ENCODE measurements at regions not wholly inside any gene's neighbourhood (a gene's known extent, or its start where the extent isn't known, plus 50 kb on each side); places are given as distances from the start of the nearest gene placed in this dataset.
"Not testable (repeated sequence)": the region's sequence is repeated elsewhere in the genome, so short reads cannot be mapped to it uniquely, and the experiment has no call there.

DNA sequence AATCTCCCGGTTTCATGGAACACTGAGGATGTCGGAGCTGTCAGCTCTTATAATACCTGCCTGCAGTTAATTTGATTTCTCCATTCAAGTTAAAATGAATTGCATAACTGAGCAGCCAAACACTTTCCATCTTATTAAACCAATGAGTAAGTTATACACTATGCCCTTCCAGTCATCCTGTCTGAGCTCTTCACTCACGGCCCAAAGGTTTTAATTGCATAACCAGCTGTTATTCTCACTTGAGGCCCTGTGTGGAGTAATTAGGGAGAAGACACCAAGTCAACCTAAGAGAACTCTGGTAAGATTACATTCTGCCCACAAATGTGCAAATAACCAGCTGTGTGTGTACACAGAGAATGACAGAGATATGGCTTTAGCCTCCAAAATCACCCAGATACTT, 303.5 kb downstream of the TBC1D4 start:
- DNase-seq (ENCODE audit: low read depth in 3 of 3), result no peak

DNA sequence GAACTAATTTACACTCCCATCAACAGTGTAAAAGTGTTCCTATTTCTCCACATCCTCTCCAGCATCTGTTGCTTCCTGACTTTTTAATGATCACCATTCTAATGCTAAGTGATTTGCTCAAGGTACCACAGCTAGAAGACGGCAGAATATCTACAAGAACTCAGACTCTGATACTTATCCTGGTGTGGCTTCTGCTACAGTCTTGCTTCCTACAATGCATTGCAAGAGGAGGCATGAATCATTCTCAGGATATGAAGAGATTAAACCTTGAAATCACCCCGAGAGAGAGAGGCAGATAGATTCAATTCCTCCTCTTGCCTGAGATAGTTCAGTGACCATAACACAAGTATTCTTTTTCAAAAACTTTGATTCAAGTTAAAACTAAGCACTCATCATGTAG, 306.4 kb downstream of the TBC1D4 start:
- DNase-seq (ENCODE audit: low read depth in 3 of 3), result no peak

DNA sequence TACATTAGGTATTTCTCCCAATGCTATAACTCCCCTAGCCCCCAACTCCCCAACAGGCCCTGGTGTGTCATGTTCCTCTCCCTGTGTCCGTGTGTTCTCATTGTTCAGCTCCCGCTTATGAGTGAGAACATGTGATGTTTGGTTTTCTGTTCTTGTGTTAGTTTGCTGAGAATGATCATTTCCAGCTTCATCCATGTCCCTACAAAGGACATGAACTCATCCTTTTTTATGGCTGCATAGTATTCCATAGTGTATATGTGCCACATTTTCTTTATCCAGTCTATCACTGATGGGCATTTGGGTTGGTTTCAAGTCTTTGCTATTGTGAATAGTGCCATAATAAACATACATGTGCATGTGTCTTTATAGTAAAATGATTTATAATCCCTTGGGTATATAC, 306.9 kb downstream of the TBC1D4 start:
- DNase-seq (ENCODE audit: low read depth in 3 of 3), result not testable (repeated sequence)

DNA sequence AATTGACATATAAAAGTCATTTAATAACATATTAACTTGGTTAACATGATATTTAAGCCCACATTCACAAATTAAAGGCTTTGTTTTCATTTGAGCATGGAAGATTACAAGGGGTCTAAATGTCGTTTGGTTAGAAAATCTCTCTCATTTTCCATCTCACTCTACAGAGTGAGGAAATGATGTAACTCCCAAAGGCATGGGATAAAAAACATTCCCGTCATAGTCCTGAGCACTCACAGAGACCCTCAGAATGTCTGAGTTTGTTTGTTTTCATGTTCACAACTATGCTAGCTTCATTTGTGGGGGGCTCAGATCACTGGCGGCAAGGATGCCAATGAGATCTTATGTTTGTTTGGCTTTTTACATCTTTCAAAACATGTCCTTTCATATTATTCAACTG, 307.5 kb downstream of the TBC1D4 start:
- DNase-seq (ENCODE audit: low read depth in 3 of 3), result no peak

DNA sequence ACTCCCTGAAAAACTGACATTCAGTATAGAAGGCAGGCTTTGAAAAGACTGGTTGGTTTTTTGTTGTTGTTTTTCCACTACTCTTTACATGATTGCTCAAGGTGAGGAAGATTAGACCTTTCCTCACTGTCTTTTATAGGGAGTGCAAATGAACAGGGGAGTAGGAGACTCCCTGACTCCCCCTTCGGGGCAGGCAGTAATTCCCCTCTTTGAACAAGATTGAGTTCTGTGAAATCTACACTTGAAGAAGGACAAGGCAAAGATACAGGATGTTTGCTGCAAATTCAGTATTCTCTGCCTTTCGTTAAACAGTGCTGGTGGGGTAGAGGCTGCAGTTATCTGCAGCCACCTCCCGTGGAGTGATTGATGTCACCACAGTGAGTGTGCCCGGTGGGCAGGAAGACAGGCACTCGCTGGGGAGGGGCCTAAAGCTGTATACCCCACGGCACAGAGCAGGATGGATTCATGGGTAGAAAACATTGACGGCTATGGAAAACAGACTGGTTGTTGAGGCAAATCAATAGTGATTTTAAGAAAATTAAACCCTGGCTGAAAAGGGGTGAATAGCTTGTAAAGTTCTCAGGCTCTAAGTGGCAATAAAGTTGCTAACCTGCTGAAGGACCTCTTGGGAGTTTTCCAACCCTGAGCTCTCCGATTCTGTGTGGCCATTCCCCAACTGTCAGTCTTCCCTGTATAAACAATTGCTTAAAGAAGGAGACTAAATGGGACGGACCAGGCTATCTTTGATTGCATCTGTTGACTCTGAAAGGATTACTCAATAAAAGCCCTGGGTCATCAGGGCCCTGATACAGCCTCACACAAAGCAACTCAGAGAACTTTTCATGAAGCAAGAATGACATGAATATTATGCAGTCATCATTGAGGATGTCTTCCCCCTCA, 308.3 kb downstream of the TBC1D4 start:
- DNase-seq (ENCODE audit: low read depth in 3 of 3), result no peak

DNA sequence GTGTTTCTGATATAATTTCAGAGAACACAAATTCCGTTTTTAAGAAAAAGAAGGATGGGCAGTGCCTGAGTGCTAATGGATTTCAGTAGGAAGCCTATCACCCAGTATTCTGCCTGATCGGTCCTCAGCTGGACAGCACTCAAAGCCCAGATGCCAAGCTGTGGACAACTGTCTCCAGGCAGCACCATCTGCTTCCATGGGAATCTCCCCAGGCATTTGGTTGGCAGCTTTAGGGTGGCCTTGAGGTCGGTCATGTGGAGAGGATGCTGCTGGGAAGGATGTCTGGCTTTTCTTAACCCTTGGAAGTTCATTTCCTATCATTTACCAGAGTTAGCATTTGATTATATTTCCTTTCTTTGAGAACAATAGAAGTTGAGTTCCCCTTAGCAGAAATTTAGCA, 311.7 kb downstream of the TBC1D4 start:
- no peak for DNase-seq (ENCODE audit: low read depth in 3 of 3)

DNA sequence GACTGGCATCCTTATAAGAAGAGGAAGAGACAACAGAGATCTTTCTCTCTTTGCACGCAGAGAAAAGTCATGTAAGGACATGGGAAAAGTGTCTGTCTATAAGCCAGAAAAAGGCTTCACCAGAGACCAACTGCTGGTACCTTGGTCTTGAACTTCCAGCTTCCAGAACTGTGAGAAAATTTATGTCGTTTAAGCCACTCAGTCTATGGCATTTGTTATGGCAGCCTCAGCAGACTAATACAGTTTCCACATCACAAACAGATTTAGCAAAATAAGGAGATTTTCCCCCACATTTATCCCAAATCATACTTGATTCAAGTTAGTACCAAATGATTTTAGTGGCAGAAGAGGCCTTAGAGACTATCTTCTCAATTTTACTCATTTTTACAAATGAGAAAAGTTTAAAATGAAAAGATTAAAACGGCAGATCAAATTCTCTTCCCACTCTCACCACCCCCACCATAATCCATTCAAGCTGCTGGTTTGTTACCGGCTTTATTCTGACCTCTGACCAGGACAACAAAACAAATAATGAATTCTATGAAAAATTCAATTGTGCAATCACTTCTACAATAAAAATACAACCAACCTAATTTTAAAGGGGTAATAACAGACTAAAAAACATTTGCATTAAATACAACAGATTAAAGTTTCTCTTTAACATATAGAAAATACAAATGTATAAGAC, 316.3 kb downstream of the TBC1D4 start:
- no peak for DNase-seq (ENCODE audit: low read depth in 3 of 3)

DNA sequence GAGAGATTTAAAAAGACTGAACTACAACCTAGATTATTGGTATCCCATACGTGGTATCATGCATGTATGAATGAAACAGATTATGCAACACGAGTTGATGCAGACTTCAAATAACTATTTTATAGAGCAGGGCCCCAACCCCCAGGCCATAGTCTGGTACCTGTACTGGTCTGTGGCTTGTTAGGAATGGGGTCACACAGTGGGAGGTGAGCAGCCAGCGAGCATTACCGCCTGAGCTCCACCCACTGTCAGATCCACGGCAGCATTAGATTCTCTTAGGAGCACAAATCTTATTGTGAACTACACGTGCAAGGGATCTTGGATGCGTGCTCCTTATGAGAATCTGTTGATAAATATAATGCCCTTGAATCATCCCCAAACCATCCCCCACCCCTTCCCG, 320.2 kb downstream of the TBC1D4 start:
- no peak for DNase-seq (ENCODE audit: low read depth in 3 of 3)

DNA sequence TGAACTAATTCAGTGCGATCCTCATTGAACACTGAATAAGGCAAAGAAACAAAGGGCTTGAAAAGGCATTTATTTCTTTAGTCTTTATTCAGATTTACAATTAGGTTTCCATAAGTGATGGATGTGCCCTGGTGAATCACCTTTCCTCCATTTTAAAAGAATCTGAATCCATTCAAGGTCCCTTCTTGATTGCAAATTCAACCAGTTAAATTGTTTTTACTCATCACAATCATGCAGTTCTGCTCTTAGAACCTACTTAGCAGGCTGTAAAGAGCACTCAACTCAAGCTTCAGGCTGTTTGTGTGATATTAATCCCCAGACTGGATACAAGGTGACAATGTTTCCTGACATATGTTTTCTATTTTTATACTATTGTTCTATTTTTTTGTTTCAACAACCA, 321.0 kb downstream of the TBC1D4 start:
- DNase-seq (ENCODE audit: low read depth in 3 of 3), result no peak

DNA sequence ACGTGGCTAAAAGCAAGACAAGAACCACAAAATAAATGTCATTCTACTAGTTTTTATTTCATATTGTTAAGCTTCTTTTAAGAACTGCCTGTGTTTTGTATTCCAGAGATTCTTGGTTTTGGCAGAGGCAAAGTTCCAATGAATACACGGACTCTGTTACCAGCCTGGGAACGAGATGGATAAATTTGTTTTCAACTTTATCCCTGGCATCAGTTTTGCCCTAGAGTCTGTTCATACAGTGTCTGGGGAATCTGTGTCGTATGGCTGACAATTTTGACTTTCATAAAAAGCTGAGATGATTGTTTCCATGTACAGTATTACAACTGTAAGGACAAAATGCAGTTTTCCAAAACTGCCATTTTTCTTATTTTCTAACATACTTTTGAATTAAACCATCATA, 327.6 kb downstream of the TBC1D4 start:
- no peak for DNase-seq (ENCODE audit: low read depth in 3 of 3)

DNA sequence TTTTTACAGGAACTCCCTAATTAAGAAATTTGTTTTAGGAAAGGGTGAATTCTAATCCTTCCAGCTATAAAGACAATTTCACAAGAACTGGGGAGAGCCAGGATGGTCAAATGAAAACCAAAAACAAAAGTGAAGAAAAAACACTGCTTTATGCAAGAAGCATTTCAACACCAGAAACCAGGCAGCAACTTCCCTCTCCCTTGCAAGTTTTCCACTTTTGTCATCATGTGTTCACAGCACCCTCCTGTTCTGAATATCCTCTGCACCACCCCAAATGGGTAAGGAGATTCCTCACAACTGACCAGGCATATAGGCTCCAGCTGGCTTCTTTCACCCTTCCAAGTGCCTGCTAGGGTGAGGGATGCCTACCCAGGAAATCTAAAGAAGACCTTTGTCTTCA, 328.1 kb downstream of the TBC1D4 start:
- no peak for DNase-seq (ENCODE audit: low read depth in 3 of 3)

DNA sequence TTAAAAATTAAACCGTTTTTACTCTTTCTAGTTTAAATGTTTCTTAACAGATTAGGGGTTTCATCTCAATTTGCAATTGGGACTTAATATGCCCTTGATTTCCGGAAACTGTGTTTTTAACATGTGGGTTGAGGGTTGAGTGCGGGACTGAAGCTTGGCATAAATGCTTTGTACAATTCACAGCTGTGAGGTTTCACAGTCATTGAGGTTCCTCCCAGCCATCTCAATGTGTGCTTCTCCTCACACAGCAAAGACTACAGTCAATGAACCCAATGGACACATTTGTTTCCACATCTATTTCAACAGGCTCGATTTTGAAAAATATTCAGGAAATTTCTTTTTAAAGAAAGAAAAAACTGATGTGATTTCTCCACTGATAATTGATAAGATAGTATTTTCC, 328.6 kb downstream of the TBC1D4 start:
- DNase-seq (ENCODE audit: low read depth in 3 of 3), result no peak

DNA sequence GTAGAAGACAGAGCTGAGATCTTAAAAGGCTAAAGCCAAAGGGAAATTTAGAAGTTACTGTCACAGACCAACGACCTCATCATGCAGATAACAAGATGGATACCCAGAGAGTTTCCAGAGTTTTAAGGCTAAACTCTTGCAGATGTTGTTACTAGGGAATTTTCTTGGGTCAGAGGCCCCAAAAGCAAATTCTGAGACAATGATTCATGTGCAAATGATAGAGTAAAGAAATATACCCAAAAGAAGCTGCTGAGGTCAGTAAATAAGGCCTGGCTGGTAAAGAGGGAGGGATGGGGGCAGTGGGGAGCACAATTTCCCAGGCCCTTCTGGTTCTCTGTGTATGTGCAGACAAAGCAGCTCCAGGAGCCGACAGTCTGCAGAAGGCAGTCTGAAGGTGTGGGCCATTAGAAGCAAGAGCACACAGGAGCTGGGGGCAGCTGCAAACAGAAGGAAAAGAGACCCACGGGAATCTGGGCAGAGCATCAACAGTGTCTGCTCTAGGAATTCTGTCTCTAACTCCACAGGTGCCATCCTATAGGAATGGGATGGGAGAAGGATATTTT, 330.8 kb downstream of the TBC1D4 start:
- DNase-seq (ENCODE audit: low read depth in 3 of 3), result no peak

DNA sequence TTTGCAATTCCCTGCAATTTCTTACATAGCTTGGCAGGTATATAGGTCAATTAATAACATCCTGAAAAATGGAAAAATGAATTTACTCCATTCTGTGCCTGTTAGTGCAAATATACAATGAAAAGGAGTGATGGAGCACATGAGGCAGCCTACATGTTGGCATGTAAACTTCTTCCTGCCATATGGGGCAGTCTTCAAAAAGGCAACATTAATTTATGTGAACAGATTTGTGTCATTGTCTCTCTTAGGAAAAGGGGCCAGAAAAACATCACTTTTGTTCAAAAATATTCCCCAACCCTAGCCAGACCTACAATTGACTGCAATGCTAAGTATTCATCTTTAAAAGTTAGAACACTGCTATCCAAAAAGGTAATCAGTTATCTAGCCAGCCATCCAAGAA, 332.2 kb downstream of the TBC1D4 start:
- DNase-seq (ENCODE audit: low read depth in 3 of 3), result no peak

DNA sequence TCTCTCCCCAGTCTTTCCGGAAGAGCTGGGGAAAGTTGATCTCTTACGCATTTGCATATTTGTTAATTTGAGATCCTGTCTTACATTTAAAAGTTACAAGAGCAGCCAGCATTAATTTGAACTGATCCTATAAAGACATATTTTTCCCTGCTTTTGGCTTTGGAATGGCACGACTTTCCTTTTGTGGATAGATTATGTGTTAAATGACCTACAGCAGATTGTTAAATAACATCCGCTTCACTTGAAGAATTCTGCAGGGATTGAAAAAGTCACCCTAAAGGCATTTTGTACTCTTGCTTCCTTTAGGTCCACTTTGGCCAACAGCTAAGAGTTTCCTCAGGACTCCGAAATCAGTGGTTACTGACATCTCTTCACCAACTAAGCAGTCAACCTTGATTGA, 334.0 kb downstream of the TBC1D4 start:
- no peak for DNase-seq (ENCODE audit: low read depth in 3 of 3)

DNA sequence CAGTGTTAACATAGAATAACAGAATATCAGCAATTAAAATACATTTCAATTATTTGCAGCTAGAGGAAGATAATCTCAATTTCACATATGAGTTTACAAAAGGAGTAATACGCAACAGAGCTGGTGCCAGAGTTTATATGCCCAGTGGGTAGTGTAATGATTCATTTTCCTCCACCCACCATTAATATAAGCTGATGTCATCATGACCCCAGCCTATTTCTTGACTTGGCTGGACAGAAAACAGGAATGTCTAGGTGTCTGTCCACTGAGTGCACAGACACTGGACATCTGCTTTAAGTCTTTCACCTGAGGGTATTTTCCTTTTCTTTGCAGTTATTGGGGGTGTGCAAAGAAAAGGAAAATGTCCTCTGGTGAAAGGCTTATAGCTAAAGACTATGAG, 335.5 kb downstream of the TBC1D4 start:
- DNase-seq (ENCODE audit: low read depth in 3 of 3), result no peak

DNA sequence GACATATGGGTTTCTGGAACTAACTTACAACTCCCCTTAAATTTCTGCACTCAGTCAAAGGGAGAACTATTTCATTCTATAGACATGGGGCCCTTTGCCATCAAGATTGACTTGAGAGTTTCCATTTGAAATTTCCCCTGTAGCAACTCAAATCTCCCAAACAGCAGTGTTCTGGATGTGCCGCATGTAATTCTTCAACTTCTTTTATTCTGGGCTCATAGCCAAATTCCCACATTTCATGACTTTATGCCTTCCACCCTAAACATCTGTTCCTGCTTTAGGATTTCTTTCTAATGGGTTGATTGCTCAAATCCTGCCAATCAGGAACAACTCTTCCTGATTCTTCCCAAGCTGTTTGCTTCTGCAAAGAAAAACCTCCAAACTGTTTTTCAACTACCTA, 336.0 kb downstream of the TBC1D4 start:
- DNase-seq (ENCODE audit: low read depth in 3 of 3), result no peak

DNA sequence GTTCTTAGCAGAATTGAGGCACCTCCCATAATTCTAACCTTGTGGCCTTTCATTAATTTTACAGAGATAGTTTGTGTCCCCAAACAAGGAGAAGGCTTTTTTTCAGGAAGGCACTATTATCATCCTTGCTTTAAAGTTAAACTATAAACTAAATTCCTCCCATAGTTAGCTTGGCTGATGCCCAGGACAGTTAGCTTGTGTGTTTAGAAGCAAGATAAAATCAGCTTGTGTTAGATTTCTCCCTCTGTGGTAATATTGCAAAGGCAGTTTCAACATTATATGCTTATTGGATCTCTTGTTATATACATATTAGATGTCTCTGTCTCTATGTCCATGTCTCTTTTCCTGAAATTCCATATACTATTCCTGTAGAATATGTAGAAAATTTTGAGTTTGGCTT, 342.7 kb downstream of the TBC1D4 start:
- no peak for DNase-seq (ENCODE audit: low read depth in 3 of 3)

DNA sequence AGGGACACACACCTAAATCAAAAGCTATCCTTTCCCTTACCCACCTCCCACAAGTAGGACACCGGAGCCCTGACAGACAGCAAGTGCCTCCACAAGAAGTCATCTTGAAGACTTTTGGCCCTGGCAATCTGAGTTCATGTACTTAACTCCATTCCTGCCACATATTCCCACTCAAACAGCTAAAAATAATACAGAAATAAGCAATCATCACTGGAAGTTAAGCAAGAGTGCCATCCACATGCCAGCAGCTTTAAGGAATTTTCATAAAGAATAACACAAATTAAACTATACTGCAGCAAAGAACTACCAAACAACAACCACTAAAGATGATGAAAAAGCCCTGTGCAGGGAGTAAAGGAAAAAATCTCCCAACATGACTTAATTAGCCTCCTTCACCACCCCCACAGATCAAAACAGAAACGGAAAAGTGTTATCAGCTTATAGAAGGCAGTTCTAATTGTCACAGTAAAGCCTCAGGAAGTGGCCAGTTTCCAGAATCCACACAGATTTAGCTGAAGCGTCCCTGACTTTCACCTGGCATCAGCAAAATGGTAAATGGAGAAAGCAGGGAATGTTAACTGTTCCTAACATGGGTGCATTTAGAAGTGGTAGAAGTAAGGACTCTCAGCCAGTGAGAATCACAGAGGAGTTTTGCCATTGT, 343.9 kb downstream of the TBC1D4 start:
- no peak for DNase-seq (ENCODE audit: low read depth in 3 of 3)

DNA sequence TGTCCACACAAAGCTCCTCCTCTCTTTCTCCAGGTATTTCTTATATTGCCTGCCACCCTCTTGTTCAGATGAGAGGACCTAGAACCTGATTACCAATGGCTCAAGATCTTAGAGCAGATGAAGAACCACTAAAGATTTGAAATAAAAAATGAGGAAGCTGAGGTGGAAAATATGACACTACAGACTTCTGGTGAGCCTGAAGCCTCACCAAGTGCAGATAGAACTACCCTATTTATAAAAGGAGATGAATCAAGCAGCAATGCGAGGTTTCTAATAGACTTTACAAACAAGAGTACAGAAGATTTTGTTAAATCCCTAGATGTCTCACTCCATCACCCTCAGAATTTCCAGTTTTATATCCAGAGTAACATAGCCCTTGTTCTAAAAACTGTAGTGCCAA, 345.8 kb downstream of the TBC1D4 start:
- DNase-seq (ENCODE audit: low read depth in 3 of 3), result no peak

DNA sequence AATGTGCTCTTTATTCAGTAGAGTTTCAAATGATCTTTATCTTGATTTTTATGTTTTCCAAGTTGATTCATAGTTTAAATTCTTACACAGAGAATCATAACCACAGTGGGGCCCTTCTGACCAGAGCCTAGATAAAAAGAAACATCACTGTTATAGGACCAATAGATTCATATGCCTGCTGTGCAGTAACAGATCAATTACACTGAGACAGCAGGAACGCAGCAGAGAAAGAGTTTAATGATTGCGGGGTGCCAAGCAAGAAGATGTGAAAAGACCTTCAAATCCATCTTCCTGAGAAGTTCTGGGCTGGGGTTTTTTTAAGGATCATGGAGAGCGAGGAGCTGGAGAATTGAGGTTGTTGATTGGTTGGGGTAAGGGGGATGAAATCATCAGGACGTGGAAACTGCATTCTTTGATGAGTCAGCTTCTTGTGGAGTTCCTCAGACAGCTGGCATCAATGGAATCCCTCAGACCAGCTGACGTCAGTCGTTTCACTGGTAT, 346.6 kb downstream of the TBC1D4 start:
- no peak for DNase-seq (ENCODE audit: low read depth in 3 of 3)

Data from stimulated activated CD4-positive, alpha-beta T cell treated with anti-CD3 and anti-CD28 coated beads, TNF-alpha, amount 100 ng/mL, for 48 hours (primary cell).